ENCODE measurements at regions not wholly inside any gene's neighbourhood (a gene's known extent, or its start where the extent isn't known, plus 50 kb on each side); places are given as distances from the start of the nearest gene placed in this dataset.
"Not testable (repeated sequence)": the region's sequence is repeated elsewhere in the genome, so short reads cannot be mapped to it uniquely, and the experiment has no call there.

DNA sequence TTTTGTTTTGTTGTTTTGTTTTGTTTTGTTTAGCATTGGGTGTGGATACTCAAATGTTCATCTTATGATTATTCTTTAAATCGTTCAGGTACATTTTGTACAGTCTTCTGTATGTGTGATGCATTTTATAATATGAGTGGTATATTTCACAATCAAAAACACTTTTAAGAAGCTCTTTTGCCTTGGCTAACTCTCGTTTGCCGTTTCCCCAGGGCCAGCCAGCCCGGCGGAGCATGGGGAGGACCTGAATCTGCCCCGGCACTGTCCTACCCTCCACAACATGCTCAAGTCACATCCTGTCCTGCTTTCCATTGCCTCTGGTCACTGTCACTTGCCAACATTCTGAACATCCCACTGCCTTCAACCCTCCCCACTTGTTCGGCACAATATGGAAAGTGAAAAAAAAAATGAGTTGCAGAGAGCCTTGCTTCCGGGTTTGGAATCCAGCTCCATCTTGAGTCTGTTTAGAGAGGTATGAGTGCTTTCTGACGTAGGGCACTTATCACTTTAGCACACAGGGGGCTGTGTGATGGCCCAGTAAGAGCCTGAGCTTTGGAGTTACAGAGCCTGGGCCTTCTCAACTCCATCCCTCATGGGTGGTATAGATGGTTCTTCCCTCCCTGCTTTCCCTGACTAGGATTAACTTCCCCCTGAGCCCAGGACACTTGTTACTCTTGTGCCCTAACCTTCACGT is 109.6 kb upstream of the PLGLB2 start:
- TF ChIP-seq, protein P1, sequence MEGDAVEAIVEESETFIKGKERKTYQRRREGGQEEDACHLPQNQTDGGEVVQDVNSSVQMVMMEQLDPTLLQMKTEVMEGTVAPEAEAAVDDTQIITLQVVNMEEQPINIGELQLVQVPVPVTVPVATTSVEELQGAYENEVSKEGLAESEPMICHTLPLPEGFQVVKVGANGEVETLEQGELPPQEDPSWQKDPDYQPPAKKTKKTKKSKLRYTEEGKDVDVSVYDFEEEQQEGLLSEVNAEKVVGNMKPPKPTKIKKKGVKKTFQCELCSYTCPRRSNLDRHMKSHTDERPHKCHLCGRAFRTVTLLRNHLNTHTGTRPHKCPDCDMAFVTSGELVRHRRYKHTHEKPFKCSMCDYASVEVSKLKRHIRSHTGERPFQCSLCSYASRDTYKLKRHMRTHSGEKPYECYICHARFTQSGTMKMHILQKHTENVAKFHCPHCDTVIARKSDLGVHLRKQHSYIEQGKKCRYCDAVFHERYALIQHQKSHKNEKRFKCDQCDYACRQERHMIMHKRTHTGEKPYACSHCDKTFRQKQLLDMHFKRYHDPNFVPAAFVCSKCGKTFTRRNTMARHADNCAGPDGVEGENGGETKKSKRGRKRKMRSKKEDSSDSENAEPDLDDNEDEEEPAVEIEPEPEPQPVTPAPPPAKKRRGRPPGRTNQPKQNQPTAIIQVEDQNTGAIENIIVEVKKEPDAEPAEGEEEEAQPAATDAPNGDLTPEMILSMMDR (IDR thresholded peaks at IDR 0.05; ENCODE audit: low read length): not testable (repeated sequence)
- TF ChIP-seq EZH2 (IDR thresholded peaks at IDR 0.05; ENCODE audit: borderline replicate concordance, low read length): not testable (repeated sequence)
